Adrenal gland (tissue), 5 donors: ENCODE measurements at regions not wholly inside any gene's neighbourhood (a gene's known extent, or its start where the extent isn't known, plus 50 kb on each side); places are given as distances from the start of the nearest gene placed in this dataset.

Experiments used
- POLR2A ChIP-seq, 2 donors: fragments of 450-650 bp; IDR thresholded peaks; one replicate each; pipeline ENCODE4 v1.6.1; 2017; ENCODE audit warnings: antibody characterized with exemption in 2 of 2, mild to moderate bottlenecking in 2 of 2, moderate library complexity in 1 of 2
- TF ChIP-seq, protein P1 (sequence below), 6 experiments: fragments of 450-650 bp in 4 of 6; fragments of 200-600 bp in 2 of 6; sonication (generic) in 1 of 6; IDR thresholded peaks; 1 replicate in 5 of 6; 2 replicates in 1 of 6; pipeline versions ENCODE4 v1.5.1 to v1.8.0; 2016 to 2021; ENCODE audit warnings: antibody characterized with exemption in 6 of 6, mild to moderate bottlenecking in 2 of 6, moderate library complexity in 1 of 6
- donor health status: DM: no; HTN: no; CAD: no.

DNA sequence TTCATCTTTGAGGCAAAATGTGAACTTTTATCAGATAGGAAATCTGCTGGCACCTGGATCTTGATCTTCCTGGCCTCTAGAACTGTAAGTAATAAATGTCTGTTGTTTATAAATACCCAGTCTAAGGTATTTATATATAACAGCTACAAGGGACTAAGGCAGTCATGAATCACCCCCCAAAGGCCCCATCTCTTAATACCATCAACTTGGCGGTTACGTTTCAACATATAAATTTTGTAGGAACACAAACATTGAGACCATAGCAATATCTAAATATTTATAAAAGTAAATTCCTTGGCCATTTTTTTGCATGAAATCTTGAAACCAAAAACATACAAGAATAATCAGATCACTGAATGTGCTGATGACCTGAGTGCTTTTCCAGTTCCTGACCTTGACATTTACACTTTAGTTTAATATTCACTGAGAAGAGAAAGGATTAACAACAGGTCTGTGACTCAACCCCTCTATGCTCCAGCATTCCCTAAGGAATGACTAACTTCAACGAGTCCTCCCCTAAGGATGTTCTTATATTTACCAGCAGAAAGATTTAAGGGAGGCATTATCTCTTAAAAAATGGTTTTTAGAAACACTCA lies 1438.5 kb upstream of the CELF2 start:
- TF ChIP-seq, protein P1, sequence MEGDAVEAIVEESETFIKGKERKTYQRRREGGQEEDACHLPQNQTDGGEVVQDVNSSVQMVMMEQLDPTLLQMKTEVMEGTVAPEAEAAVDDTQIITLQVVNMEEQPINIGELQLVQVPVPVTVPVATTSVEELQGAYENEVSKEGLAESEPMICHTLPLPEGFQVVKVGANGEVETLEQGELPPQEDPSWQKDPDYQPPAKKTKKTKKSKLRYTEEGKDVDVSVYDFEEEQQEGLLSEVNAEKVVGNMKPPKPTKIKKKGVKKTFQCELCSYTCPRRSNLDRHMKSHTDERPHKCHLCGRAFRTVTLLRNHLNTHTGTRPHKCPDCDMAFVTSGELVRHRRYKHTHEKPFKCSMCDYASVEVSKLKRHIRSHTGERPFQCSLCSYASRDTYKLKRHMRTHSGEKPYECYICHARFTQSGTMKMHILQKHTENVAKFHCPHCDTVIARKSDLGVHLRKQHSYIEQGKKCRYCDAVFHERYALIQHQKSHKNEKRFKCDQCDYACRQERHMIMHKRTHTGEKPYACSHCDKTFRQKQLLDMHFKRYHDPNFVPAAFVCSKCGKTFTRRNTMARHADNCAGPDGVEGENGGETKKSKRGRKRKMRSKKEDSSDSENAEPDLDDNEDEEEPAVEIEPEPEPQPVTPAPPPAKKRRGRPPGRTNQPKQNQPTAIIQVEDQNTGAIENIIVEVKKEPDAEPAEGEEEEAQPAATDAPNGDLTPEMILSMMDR (IDR thresholded peaks at IDR 0.05) = no peak
- TF ChIP-seq POLR2A (IDR thresholded peaks at IDR 0.05) = no peak
